IPS-15b (cell line): ENCODE measurements at regions not wholly inside any gene's neighbourhood (a gene's known extent, or its start where the extent isn't known, plus 50 kb on each side); places are given as distances from the start of the nearest gene placed in this dataset.

ENCODE experiments used
- H3K27me3 ChIP-seq: one replicate; pipeline ENCODE4 v1.6.1; 2013; ENCODE audit warnings: low read length; ENCODE audit not compliant: control insufficient read depth, insufficient read depth
- H3K36me3 ChIP-seq: one replicate; pipeline ENCODE4 v1.6.1; 2013; ENCODE audit warnings: low read length; ENCODE audit not compliant: control insufficient read depth, insufficient read depth
- H3K4me1 ChIP-seq: one replicate; pipeline ENCODE4 v1.6.1; 2013; ENCODE audit warnings: mild to moderate bottlenecking, low read length; ENCODE audit not compliant: control insufficient read depth, insufficient read depth
- H3K4me3 ChIP-seq: one replicate; pipeline ENCODE4 v1.5.1; 2013; ENCODE audit warnings: low read depth, low read length
- H3K9ac ChIP-seq: one replicate; pipeline ENCODE4 v1.6.1; 2013; ENCODE audit warnings: low read depth, mild to moderate bottlenecking, low read length
- H3K9me3 ChIP-seq: one replicate; pipeline ENCODE4 v1.6.1; 2013; ENCODE audit warnings: mild to moderate bottlenecking, low read length; ENCODE audit not compliant: control insufficient read depth, insufficient read depth

GRCh38 chr13:71339005-71339404 is 528.0 kb downstream of the DACH1 start:
- Histone ChIP-seq H3K9me3 (no peaks in the 10 kb centered on the region), H3K36me3 (no peaks in the 10 kb centered on the region), H3K4me3 (no peak overlapping the region), H3K4me1 (no peaks in the 10 kb centered on the region), H3K9ac (no peak overlapping the region), H3K27me3 (no peaks in the 10 kb centered on the region)

DNA sequence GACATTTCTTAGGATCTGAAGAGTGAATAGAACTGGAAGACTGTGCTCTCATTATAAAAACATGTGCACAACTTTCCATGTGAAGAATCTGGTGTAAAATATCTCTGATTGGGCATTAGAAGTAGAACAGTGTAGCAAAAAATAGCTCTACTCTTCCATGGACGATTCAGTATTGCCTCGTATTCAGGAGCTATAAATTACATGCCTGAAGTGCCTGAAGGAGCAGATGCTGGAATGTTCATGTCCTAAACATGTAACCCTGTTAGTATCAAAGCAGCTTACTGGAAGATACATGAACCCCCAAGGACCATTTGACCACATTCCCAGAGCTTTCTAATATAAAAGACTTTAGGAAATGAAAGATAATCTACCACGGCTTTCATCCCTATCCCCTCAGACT is 528.9 kb downstream of the DACH1 start:
- Histone ChIP-seq H3K4me3 (no peak overlapping the region), H3K27me3 (no peaks in the 10 kb centered on the region), H3K9me3 (no peaks in the 10 kb centered on the region), H3K9ac (no peak overlapping the region), H3K4me1 (no peaks in the 10 kb centered on the region), H3K36me3 (no peaks in the 10 kb centered on the region)

- H3K4me3 ChIP-seq, result no peak overlapping the region
- no peaks in the 10 kb centered on the region for H3K27me3 ChIP-seq
- H3K4me1 ChIP-seq, result no peaks in the 10 kb centered on the region
- no peaks in the 10 kb centered on the region for H3K36me3 ChIP-seq
- no peaks in the 10 kb centered on the region for H3K9me3 ChIP-seq
- H3K9ac ChIP-seq, result no peak overlapping the region
Observed at GRCh38 chr13:71327266-71327665, 539.7 kb downstream of the DACH1 start.

GRCh38 chr13:71325556-71325955 is 541.4 kb downstream of the DACH1 start:
- H3K9me3 ChIP-seq, result no peaks in the 10 kb centered on the region
- H3K9ac ChIP-seq, result no peak overlapping the region
- no peaks in the 10 kb centered on the region for H3K36me3 ChIP-seq
- no peaks in the 10 kb centered on the region for H3K27me3 ChIP-seq
- H3K4me3 ChIP-seq, result no peak overlapping the region
- H3K4me1 ChIP-seq, result no peaks in the 10 kb centered on the region

DNA sequence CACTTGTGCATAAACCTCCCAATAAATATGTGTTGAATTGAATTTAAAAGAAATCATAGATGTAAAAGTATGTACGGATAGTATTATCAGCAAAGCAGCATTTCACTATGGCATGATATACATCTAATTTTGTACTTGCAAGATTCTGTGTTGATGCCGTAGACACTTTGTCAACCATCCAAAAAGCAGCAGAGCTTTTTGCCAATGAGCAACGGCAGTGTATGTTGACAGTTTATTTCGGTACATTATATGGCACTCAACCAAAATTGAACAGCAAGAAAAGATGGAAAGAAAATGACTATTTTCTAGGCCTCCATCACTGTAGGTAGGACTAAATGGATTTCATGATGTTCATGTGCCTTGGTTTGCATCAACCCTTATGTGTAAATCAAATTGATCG is 543.7 kb downstream of the DACH1 start:
- H3K4me1 ChIP-seq, result no peaks in the 10 kb centered on the region
- H3K9me3 ChIP-seq, result no peaks in the 10 kb centered on the region
- no peak overlapping the region for H3K4me3 ChIP-seq
- H3K9ac ChIP-seq, result no peak overlapping the region
- no peaks in the 10 kb centered on the region for H3K36me3 ChIP-seq
- H3K27me3 ChIP-seq, result no peaks in the 10 kb centered on the region

GRCh38 chr13:71320452-71320851 is 546.6 kb downstream of the DACH1 start:
- H3K36me3 ChIP-seq, result no peaks in the 10 kb centered on the region
- H3K9ac ChIP-seq, result no peak overlapping the region
- no peak overlapping the region for H3K4me3 ChIP-seq
- no peaks in the 10 kb centered on the region for H3K4me1 ChIP-seq
- no peaks in the 10 kb centered on the region for H3K27me3 ChIP-seq
- H3K9me3 ChIP-seq, result no peaks in the 10 kb centered on the region

DNA sequence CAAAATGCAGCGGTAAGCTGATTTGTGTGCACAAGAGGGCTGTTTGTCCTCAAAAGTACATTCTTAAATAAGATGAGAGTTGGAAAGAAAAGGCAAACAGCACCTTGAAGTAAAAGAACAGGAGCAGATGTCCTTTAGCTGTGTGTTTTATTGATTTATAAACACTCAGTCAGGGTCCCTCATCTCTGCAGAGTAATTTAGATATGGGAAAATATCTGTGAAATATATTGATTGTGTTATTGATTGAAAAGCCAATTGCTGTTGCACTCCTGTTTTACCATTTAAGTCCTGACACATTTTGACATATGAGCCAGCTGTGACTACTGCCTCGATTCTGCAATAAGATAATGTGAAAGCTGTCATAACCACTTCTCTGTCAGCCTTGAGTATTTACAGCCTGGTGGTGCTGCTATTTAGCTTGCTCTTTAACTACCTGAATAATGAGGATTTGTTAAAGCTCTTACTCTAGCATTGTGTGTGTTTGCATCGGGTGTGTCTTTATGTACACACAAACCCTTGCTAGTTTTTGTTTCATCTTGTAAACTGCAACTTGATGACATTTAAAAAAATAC is 550.1 kb downstream of the DACH1 start:
- H3K9ac ChIP-seq, result no peak overlapping the region
- no peaks in the 10 kb centered on the region for H3K4me1 ChIP-seq
- H3K9me3 ChIP-seq, result no peaks in the 10 kb centered on the region
- no peaks in the 10 kb centered on the region for H3K36me3 ChIP-seq
- no peak overlapping the region for H3K4me3 ChIP-seq
- no peaks in the 10 kb centered on the region for H3K27me3 ChIP-seq

DNA sequence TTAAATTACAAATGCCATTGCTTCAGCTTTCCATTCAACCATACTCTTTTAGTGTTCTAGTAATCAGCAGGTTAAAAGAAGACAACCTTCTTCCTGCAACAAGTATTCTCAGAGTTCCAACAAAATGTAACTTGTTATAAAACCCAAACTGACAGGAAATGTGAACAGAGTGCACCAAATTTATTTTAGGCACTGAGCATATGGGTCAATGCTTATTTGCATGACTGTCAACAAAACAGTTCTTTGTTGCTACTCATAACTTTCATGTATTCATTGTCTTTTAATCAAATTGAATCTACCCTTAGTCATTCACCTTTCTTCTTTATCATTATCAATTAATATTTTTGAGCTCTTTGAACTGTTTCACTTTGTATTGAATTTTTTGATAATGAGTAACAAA is 554.1 kb downstream of the DACH1 start:
- no peaks in the 10 kb centered on the region for H3K36me3 ChIP-seq
- no peak overlapping the region for H3K4me3 ChIP-seq
- no peaks in the 10 kb centered on the region for H3K9me3 ChIP-seq
- no peaks in the 10 kb centered on the region for H3K4me1 ChIP-seq
- H3K27me3 ChIP-seq, result no peaks in the 10 kb centered on the region
- no peak overlapping the region for H3K9ac ChIP-seq

GRCh38 chr13:71309905-71310304 is 557.1 kb downstream of the DACH1 start:
- no peak overlapping the region for H3K9ac ChIP-seq
- H3K4me1 ChIP-seq, result no peaks in the 10 kb centered on the region
- H3K4me3 ChIP-seq, result no peak overlapping the region
- H3K9me3 ChIP-seq, result no peaks in the 10 kb centered on the region
- no peaks in the 10 kb centered on the region for H3K36me3 ChIP-seq
- H3K27me3 ChIP-seq, result no peaks in the 10 kb centered on the region

DNA sequence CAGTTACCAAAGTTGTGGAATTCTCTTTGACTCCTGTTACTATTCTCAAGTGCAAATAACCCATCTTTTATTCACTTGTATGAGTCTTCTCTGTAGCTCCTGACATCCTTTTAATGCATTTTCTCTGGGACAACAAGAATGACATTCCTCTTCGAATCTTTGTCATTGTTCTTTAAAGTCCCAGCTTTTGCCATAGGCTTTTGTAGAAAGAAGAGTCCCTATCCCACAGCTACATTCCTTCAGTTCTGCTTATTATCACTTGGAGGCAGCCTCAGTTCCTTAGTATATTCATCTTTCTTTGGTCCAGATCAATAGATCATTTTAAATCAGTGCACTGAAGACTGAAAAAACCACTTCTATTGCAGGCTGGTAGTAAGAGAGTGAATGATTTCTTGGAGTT is 560.2 kb downstream of the DACH1 start:
- Histone ChIP-seq H3K9me3 (no peaks in the 10 kb centered on the region), H3K4me1 (no peaks in the 10 kb centered on the region), H3K36me3 (no peaks in the 10 kb centered on the region)

DNA sequence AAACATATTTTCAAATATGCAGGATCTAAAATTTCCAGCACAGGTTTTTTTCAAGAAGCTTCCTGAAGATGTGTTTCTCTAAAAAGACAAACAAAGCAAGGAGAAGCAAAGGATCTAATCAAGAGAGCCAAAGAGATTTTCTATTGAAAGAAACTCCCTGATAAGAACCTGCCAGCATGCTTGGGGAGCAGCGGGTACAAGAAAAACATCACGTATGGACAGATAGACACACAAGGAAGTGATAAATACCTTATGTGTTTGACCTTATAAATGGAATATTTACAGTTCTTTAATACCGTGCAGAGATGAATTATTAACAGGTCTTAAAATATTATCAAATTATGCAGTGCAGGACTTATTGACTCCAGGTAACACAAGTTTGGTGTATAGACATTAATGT is 562.1 kb downstream of the DACH1 start:
- H3K9ac ChIP-seq, result no peak overlapping the region
- H3K36me3 ChIP-seq, result no peaks in the 10 kb centered on the region
- H3K27me3 ChIP-seq, result no peaks in the 10 kb centered on the region
- H3K4me1 ChIP-seq, result no peaks in the 10 kb centered on the region
- no peaks in the 10 kb centered on the region for H3K9me3 ChIP-seq
- H3K4me3 ChIP-seq, result no peak overlapping the region

More for the DNA sequence above, 560.2 kb downstream of the DACH1 start:
- Histone ChIP-seq H3K9ac (no peak overlapping the region), H3K27me3 (no peaks in the 10 kb centered on the region), H3K4me3 (no peak overlapping the region)

- Histone ChIP-seq H3K4me3 (no peak overlapping the region), H3K9ac (no peak overlapping the region), H3K4me1 (no peaks in the 10 kb centered on the region), H3K9me3 (no peaks in the 10 kb centered on the region), H3K36me3 (no peaks in the 10 kb centered on the region), H3K27me3 (no peaks in the 10 kb centered on the region)
Observed at GRCh38 chr13:71303144-71303543, 563.9 kb downstream of the DACH1 start.
